ENCODE measurements at regions not wholly inside any gene's neighbourhood (a gene's known extent, or its start where the extent isn't known, plus 50 kb on each side); places are given as distances from the start of the nearest gene placed in this dataset.

DNA sequence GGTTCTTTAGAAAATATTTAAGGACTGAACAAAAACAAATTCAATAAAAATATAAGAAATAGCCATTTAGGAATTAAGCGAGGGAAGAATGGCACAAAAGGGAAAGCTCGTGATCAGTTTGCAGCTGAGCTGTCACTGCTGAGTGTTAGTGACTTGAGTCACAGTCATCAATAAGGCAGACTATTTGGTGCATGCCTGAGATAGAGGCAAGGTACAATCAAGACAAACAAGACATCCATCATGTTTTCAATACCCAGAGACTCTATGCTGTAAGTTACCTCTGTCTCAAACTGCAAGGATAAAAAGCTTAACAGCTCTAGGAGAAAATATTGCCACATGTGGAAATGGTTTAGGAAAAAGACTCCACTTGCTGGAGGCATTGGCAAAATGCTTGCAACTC lies 426.4 kb upstream of the TYRP1 start:
- TF ChIP-seq CEBPB (IDR thresholded peaks at IDR 0.05), result no peak
- TF ChIP-seq GATA3 (IDR thresholded peaks at IDR 0.05; ENCODE audit: borderline replicate concordance), result no peak
- Histone ChIP-seq H3K4me1 (no peaks in the 10 kb centered on the region), H3K4me2 (no peak overlapping the region), H3K27ac (no peak overlapping the region), H3K4me3 (no peak overlapping the region), H3K9me3 (no peaks in the 10 kb centered on the region)
- FAIRE-seq (no peak), DNase-seq (ENCODE audit: low read depth in 1 of 2, low spot score in 1 of 2) (no peak), ATAC-seq (no peak)
- POLR2A ChIA-PET, result no interaction called here
- WGBS (ENCODE audit: missing lambda C conversion rate), result 0% methylated on average over 2 of the region's 2 CpGs
- CTCF ChIA-PET, result no interaction called here

DNA sequence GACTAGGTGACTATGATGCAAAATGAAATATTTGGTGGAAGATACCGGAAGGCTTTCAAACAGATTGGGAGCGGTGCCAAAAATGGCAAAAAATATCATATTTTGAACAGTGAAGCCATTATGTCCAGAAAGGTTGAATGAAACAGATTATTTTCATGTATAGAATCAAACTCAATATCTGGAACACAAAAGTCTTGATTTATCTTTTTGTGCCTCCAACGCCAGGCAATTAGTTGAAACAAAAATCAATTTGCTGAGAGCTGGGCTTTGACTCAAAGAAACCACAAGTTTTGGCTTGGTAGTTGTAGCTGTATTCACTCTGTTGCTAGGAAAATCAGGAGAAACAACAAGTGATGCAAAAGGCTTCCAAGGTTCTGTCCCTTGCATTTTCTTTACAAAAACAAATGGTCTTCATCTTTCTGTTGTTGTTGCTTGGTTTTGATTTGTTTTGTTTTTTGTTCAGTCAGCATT lies 421.7 kb upstream of the TYRP1 start:
- WGBS (ENCODE audit: missing lambda C conversion rate), result 4% methylated on average over 3 of the region's 3 CpGs
- Histone ChIP-seq H3K27ac (no peak overlapping the region), H3K4me1 (no peaks in the 10 kb centered on the region), H3K4me2 (no peak overlapping the region), H3K9me3 (no peaks in the 10 kb centered on the region), H3K4me3 (no peak overlapping the region)
- FAIRE-seq, result no peak
- TF ChIP-seq CBX8 (IDR thresholded peaks at IDR 0.05) (no peak), PHF8 (IDR thresholded peaks at IDR 0.05; ENCODE audit: borderline replicate concordance, low read depth) (no peak), FOSB (CRISPR knock-in tag; IDR thresholded peaks at IDR 0.05) (no peak), EHF (CRISPR knock-in tag; IDR thresholded peaks at IDR 0.05) (no peak), CHD2 (IDR thresholded peaks at IDR 0.05; ENCODE audit: low read length, partially characterized antibody) (no peak), ZC3H11A (IDR thresholded peaks at IDR 0.05) (no peak), GATA3 (IDR thresholded peaks at IDR 0.05; ENCODE audit: borderline replicate concordance) (no peak), RAD21 (conservative IDR thresholded peaks at IDR 0.05 in 1 of 2, IDR thresholded peaks at IDR 0.05 in 1 of 2) (no peak), JUN (IDR thresholded peaks at IDR 0.05) (no peak), POLR2AphosphoS2 (conservative IDR thresholded peaks at IDR 0.05; ENCODE audit: low read length) (no peak), ZNF302 (CRISPR knock-in tag; IDR thresholded peaks at IDR 0.05) (no peak)
- TF ChIP-seq, protein P1, sequence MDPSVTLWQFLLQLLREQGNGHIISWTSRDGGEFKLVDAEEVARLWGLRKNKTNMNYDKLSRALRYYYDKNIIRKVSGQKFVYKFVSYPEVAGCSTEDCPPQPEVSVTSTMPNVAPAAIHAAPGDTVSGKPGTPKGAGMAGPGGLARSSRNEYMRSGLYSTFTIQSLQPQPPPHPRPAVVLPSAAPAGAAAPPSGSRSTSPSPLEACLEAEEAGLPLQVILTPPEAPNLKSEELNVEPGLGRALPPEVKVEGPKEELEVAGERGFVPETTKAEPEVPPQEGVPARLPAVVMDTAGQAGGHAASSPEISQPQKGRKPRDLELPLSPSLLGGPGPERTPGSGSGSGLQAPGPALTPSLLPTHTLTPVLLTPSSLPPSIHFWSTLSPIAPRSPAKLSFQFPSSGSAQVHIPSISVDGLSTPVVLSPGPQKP (IDR thresholded peaks at IDR 0.05; ENCODE audit: low read depth, low read length), result no peak
- ATAC-seq, result no peak
- ChIA-PET POLR2A (no interaction called here), CTCF (no interaction called here)
- DNase-seq (ENCODE audit: low read depth in 1 of 2, low spot score in 1 of 2), result no peak

DNA sequence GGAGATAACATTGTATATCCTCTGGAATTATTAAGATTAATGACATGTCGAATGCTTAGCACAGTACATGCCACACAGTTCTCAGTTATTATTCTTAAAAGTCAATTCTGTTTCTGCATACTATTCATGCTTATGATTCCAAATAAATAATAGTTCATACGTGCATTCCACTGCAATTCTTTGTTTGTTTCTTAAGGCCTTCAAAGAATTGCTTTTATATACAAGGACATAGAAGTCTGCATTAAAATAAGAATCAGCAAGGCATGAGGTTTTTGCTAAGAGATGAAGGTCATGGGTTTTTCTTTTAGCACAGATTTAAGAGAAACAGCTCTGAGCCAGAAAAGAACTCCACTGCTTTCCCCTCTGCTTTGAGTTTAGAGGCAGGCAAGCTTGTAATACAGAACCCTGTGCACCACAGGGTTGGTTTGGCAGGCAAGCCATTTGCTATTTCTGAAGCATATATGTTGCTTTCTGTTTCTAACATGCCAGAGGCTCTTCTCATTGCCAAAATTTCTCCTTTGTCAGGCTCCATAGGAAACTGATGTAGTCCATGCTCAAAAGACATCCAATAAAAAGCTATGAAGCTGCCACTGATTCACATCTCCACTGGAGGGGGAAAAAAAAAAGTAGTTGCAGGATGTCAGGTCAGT lies 420.6 kb upstream of the TYRP1 start:
- 4% methylated on average over 2 of the region's 2 CpGs for WGBS (ENCODE audit: missing lambda C conversion rate)
- H3K27ac ChIP-seq, result no peak overlapping the region
- FAIRE-seq (no peak), DNase-seq (ENCODE audit: low read depth in 1 of 2, low spot score in 1 of 2) (no peak), ATAC-seq (no peak)
- no peak overlapping the region for H3K4me2 ChIP-seq
- ChIA-PET CTCF (no interaction called here), POLR2A (no interaction called here)
- H3K9me3 ChIP-seq, result no peaks in the 10 kb centered on the region
- H3K4me3 ChIP-seq, result no peak overlapping the region
- H3K4me1 ChIP-seq, result no peaks in the 10 kb centered on the region
- TF ChIP-seq ZNF302 (CRISPR knock-in tag; IDR thresholded peaks at IDR 0.05) (no peak), FOXS1 (CRISPR knock-in tag; IDR thresholded peaks at IDR 0.05) (no peak), KDM5A (IDR thresholded peaks at IDR 0.05) (no peak), NFE2L2 (conservative IDR thresholded peaks at IDR 0.05; ENCODE audit: low read length) (no peak), FOSL2 (IDR thresholded peaks at IDR 0.05) (no peak), FOSL2 (CRISPR knock-in tag; IDR thresholded peaks at IDR 0.05) (no peak), RFX5 (IDR thresholded peaks at IDR 0.05) (no peak), JUNB (IDR thresholded peaks at IDR 0.05) (no peak), MYC (IDR thresholded peaks at IDR 0.05; ENCODE audit: borderline replicate concordance, low read length) (no peak), HEYL (CRISPR knock-in tag; IDR thresholded peaks at IDR 0.05) (no peak), EHF (CRISPR knock-in tag; IDR thresholded peaks at IDR 0.05) (no peak), ZSCAN20 (CRISPR knock-in tag; IDR thresholded peaks at IDR 0.05) (no peak)
- TF ChIP-seq, protein P2, sequence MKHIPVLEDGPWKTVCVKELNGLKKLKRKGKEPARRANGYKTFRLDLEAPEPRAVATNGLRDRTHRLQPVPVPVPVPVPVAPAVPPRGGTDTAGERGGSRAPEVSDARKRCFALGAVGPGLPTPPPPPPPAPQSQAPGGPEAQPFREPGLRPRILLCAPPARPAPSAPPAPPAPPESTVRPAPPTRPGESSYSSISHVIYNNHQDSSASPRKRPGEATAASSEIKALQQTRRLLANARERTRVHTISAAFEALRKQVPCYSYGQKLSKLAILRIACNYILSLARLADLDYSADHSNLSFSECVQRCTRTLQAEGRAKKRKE (CRISPR knock-in tag; IDR thresholded peaks at IDR 0.05; ENCODE audit: low read depth), result no peak
- TF ChIP-seq, protein P3, sequence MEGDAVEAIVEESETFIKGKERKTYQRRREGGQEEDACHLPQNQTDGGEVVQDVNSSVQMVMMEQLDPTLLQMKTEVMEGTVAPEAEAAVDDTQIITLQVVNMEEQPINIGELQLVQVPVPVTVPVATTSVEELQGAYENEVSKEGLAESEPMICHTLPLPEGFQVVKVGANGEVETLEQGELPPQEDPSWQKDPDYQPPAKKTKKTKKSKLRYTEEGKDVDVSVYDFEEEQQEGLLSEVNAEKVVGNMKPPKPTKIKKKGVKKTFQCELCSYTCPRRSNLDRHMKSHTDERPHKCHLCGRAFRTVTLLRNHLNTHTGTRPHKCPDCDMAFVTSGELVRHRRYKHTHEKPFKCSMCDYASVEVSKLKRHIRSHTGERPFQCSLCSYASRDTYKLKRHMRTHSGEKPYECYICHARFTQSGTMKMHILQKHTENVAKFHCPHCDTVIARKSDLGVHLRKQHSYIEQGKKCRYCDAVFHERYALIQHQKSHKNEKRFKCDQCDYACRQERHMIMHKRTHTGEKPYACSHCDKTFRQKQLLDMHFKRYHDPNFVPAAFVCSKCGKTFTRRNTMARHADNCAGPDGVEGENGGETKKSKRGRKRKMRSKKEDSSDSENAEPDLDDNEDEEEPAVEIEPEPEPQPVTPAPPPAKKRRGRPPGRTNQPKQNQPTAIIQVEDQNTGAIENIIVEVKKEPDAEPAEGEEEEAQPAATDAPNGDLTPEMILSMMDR (IDR thresholded peaks at IDR 0.05), result no peak
- TF ChIP-seq, protein P4, sequence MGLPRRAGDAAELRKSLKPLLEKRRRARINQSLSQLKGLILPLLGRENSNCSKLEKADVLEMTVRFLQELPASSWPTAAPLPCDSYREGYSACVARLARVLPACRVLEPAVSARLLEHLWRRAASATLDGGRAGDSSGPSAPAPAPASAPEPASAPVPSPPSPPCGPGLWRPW (IDR thresholded peaks at IDR 0.05), result no peak
- TF ChIP-seq, protein P1 (IDR thresholded peaks at IDR 0.05; ENCODE audit: low read depth, low read length), result no peak

Data from A549 (cell line).